HG02884 (cell line): ENCODE measurements at regions not wholly inside any gene's neighbourhood (a gene's known extent, or its start where the extent isn't known, plus 50 kb on each side); places are given as distances from the start of the nearest gene placed in this dataset.

Experiments used
- ATAC-seq: cut with Tn5 transposase; IDR thresholded peaks from one replicate; pipeline ENCODE4 v1.9.1; 2021; ENCODE audit warnings: mild to moderate bottlenecking, moderate library complexity; ENCODE audit not compliant: unreplicated experiment

DNA sequence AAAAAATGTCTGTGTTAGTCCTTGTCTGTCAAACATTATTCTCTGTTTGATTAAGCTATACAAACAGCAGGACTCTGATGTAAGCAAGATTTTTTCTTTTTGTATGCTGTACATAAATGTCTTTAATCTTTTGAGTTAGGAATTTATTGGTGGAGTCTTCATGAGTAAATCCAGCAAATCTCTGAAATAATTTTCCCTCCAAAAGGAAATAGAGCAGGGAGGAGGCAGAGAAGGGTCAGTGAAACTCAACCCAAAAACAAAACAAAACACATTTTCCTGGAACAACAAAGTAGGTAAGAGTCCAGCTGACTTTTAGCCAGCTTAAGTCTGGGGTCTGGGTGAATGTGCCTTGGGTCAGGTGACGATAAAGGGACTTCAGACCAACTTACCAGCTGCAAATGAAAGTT is 113.7 kb downstream of the FOXA2 start:
- no peak for ATAC-seq

DNA sequence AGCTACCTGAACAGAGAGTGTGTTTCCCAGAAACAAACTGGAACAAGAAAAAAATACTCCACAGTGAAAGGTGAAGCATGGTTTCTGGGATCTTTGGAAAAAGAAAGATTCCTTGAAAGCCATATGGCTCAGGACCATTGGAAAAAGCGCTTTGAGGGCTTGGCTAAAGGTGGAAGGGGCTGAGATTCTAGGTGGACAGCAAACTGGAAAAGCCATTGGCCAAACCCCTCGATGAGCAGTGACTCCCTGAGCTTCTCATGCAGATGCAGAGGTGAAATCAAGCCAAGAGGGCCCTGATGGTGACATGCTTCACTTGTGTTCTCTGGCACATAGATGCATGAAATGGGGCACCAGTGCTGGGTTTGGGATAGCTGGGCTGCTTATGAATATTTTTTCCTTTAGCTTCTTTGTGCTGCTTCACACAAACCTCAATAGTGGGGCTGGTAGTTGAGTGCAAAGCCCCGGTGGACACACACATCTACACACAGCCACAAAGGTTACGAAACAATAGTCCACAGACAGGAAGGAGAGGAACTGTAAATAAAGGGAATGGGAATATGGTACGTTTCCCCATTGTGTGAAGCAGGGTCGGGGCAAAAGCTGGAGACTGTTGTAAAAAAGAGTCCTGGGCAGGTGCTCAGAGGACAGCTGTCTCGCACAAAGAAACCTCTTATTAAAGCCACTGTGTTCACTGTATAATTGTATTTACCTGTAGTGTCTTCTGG is 117.8 kb downstream of the FOXA2 start:
- no peak for ATAC-seq

DNA sequence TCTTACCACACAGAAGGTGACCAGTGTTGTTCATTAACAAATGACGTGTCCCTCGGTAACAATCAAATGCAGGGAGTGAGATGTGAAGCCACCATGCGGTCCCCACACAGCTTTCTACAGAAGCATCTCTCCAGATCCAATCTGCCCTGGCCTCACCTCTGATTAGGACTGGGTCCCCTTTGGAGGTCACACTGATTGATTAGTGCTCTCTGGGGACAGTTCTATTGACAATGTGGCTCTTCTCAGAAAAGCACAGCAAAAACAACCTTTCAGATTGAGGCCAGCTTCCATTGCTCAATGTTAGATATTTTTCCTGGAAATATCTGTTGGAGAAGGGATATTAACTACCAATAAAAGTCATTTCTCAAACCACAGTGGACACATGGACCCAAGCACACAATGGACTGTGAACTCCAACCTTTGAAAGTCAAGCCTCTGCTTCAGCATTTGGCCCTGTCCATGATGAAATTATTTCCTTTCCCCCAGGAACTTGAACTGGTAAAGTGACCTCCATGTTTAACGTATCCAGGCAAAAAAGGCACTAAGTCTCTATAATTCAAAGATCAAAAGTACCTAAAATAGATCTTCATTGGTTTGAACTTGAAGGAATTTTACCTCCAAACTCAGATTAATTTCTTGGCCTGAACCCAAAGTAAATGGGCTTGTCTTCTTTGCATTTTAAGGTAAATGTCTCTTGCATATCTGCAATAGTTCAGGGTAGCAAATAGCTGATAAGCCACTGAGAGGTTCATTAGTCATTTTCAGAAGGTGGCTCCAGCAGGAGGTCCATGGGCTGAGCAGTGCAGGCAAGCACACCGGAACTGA is 118.5 kb downstream of the FOXA2 start:
- no peak for ATAC-seq

DNA sequence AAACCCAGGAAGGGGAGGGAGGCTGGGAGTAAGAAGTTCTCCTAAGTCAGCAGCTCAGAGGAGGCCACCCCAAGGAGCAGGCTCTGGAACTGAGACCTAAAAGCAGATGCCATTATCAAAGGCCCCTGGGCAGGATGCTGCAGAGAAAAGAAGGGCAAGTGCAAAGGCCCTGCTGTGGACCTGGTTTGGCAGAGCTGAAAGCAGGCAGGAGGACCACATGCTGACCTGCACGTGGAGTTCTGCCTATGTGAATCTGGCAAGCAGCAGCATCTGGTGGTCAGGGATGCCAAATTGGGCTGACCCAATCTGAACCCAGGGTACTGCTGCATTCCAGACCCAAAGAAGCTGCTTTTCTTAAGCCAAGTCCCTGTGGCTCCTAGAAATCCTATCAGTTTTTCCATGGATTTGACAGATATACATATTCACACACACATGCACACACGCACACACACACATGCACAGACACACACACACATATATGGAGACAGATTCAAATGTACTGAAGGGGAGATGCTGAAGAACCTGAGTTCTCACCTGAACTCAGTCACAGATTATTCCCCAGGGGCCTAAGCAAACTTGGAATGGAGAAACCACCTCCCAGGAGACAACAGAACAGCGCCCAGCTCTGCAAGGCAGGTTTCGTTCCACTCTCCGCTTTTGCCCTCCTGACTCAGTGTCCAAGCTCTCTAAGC is 119.9 kb downstream of the FOXA2 start:
- no peak for ATAC-seq

DNA sequence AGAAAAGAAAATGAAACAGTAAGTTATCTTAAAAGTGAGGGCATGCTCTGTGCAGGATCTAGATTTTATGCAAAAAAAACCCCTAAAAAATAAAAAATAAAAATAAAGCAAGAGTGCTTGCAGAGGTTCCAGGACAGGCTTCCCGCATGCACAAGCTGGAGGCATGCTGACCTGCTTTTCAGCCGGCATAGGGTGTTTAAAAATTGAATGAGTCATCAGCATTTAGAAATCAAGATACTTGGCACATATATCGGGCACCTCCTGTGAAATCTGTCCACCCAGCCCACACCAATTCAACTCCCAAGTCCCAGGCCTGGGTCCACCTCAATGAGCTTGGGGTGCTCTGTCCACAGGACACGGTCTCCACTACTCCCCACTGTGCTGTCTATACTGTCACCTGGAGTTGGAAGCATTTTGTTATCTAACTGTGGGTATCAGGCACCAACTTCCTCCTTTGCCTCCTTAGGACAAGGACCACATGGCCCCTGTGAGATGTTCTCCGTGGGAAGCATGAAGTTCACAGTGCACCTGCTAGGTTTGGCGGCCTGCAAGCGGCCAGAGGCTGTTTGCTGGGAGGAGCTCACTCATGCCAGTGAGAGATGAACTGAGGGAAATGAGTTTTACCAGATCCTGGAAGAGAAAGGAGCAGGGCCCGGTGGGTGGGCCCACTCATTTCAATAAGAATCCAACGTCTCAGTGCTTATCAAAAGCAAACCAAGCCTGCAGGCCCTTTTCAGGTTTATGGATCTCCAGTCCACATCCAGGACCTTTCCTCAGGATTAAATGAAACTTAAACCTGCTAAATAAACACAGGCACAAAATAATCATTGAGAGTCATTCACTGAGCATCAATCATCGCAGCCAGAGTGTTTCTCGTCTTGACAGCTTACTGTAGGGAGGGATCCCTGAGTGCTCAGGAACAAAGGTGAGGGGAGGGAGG is 121.1 kb downstream of the FOXA2 start:
- ATAC-seq, result no peak

DNA sequence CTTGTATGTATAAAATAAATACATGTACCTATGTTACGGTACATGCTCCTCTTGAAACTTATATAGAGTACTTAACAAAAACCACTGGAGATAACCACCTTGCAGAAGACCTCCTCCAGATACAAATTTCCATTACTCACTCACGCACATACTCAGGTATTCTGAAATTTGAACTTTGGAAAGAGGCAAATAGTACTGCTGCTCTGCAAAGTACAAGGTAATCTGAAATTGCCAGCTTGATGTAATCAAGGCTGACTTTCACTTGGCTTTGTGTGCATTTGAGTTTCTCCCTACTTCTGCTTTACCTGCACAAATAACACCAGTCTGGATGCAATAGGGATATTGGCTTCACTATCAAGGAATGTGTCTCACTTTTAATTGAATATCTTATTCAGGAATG is 123.6 kb downstream of the FOXA2 start:
- no peak for ATAC-seq

DNA sequence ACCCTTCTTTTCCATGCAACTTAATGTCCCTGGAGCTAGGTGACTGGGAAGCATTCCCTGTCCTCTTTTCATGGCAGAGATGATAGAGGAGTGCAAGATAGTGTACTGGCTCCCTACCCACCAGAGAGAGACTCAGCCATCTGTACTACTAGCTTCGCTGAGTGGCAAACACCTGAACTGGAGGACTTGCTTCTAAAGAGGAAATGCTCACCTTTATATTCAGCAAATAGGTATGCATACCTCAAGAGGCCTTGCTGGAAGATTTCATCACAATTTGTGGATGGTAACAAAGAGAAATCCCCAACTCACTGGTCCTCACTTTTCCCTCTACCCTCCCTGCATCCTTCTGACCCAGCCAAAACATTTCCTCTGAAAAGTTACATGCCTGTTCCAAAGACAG is 124.1 kb downstream of the FOXA2 start:
- ATAC-seq, result no peak

DNA sequence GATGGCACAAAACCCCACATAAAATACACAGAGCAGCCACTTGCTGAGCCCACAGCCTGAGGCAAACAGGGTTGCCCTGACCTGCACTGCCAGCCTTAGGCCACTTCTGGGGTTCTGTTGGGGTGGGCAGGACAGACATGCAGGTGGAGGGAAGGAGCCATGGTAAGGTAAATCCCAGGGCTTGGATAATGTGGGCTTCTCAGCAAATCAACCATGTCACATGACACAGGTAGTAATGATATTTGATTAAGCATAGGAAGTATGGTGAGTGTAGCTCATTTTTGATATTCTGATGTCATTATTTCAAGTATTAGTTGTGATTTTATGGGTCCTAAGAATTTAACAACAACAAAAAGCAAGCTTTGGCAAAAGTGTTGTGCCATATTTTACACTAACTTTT is 124.6 kb downstream of the FOXA2 start:
- ATAC-seq, result no peak

DNA sequence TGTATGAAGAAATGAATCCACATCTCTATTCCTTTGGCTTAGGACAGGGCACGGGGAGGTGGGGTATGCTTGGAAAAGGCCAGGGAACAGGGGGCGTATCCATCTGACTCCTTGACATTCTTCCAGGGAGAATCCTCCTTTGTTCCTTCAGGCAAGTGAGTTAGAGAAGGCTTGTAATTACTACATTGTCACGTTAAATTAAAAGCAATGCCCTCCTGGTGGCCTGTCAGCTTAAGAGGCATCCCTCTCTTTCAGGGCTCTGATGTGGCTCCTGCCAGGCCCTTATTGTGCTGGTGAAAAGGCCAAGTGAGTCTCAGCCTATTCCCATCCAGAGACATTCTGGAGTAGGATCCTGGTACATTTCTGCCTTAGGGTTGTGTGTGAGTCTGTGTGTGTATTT is 128.3 kb downstream of the FOXA2 start:
- ATAC-seq, result no peak

DNA sequence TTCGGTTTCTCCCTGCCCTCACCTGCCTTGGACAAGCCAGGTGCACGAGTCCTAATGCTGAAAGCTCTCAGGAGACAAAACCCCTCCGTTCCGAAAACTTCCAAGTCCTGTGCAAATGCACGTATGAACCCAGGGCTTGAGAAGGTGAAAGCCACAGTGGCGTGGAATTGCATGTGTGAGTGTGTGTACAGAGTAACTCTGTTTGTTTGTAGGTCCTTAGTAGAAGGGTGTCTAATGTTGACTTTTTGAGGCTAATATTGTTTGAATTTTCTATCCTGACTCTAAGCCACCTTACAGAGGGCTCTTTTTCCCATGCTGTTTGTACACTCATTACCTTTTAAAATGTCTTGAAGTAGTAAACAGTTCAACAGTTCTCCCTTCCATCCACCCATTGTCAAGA is 129.1 kb downstream of the FOXA2 start:
- ATAC-seq, result no peak

DNA sequence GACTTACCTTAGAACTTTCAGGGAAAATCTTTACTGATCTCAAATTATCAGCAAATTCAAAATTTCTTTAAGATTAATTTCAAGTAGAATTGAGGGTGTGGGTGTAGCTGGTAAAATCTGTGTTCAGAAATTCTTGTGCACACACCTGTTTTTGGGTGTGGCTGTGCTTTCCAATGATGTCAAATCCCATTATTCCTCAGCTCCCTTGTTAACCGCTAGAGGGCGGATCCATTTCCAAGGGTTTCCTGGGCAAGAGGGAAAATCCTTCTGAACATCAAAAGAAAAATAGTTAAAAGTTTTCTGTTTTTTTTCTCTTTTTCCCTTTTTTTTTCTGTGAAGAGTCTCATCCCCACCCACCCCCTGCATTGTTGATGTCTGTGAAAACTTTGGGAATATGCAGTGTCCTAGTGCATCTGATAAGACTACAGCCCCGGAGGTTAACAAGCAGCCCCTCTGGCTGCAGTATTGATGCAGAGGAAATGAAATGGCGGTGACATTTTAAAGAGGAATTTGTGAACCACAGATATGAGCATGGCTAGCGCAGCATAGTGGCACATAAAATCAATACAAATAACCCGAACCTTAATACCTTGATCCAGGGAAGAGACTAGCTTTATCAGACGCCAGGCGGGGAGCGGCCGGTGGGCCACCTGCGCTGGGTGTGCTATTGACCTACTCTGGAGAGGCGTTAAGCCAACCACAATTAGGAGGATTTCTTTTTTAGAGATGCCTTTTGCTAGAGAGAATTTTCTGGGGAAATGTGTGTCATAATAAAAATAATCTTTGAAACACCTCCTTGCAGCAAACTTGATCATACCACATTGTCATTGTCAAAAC is 130.9 kb downstream of the FOXA2 start:
- ATAC-seq, result no peak

DNA sequence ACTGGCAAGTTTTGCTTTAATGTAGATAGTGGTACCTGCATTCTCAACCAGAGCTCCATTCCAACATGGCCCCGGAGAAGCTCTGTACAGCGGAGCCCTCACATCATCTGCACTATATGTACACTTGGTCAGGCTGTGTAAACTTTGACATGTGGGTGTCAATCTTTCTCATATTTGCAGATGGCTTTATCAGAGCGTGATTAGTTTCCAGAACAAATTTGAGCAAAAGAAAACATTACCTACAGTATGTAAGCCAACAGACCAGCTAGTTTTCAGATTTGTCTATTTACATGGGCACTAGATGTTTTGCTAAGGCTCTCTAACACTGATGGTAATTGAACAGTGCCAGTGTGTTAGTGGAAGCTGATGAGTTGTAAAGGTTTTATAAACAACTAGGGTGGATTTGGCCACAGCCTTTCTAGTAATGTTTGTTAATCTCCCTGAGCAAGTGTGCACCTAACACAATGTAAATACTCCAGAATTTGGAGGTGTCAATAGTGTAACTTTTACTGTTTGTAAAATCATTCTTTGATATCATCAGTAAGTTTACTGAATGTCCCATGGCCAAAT is 131.8 kb downstream of the FOXA2 start:
- no peak for ATAC-seq

DNA sequence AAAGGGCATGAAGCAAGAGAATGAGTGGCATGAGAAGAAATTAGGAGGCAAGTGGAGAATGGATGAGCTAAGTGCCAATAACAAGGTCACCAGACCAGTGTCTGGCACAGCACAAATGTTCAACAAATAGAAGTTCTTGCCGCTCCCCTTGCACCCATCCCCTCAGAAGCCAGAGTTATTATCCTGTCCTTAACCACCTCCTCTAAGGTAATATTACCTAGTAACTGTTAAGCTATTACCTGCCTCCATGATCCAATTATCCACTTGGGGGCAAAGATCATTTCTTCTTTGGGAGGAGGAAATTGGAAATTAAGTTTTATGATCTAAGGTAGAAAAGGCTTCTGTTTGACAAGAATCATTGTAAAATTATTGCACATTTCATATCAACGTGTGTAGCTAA is 133.8 kb downstream of the FOXA2 start:
- no peak for ATAC-seq

DNA sequence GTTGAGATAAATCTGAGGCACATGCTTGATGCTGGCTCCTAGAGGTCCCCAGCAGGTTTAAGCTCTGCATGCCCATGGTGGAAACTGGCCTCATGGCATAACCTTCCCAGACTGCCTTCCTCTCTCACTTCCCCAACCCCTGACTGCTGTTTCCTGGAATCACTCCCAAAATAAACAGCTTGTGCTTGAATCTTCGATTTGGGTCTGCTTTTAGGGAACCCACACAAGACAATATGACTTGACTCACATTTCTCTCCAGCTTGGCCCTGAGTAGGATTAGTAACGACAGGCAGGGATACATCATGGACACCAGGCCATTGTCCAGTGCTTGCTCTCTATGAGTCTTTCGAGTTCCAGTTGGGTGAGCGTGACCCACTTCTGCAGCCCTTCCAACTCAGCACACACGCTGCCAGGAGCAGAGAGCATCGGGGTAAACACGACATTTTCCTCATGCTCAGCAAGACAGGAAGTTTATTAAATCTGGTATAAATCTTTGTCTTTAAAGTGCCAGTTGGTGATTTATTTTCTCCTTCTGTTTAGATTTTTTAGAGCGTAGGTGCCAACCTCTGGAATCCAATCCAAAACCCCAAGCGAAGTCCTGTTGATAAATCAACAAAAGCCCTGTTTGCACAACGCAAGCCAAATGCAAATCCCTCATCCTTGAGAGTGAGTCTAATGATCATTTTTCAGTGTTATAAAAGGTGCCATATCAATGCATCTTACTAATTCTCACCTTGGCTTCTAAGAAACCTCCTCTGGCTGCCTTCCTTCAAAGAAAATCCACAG is 135.0 kb downstream of the FOXA2 start:
- no peak for ATAC-seq

DNA sequence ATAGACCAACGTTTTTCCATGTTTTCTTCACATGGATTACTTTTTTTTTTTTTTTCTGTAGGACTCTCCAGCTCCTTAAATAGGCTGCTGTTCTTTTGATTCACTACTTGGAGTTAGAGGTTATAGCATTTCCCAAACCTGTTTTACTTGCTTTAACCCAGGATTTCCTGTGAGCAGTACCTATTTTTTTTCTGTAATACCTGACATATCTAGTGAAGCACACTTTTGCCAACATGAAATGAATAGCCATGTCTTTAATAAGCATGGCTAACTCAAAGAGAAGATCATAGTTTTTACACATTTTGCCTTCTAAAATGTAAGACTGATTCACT is 137.0 kb downstream of the FOXA2 start:
- ATAC-seq, result no peak

DNA sequence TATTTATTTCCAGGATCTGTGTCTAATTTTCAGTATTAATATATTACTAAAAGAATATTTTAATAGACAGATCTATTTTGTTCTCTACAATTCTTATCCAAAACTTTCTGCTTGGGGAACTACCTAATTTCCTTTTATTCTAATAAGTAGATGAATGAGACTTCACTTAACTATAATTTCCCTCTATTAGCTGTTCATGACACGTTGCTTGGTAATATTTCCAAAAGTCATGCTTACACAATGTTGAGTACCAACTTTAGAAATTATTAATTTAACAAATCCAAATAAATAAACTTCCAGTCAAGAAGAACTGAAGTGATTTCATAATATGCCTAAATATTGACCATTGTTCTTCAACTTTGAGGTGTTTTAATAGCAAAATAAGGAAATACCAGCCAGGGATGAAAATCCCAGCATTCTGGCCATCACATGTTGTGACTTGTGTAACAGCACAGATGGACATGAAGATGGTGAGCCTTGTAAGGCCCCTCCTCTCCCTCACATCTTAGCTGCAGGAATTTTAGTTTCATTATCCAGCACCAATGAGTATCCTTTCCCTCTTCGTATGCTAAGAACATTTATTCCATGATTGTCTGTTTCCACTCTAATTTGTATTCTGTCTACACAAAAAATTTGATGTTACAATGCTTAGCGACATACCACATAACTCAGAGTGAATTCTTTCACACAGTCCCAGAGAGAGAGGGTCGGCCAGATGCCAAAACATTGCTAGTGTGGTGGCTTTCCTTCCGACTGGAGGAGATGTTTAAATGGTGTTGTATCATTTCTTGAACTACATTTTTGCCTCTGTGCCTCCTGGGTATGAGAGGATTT is 137.5 kb downstream of the FOXA2 start:
- no peak for ATAC-seq

DNA sequence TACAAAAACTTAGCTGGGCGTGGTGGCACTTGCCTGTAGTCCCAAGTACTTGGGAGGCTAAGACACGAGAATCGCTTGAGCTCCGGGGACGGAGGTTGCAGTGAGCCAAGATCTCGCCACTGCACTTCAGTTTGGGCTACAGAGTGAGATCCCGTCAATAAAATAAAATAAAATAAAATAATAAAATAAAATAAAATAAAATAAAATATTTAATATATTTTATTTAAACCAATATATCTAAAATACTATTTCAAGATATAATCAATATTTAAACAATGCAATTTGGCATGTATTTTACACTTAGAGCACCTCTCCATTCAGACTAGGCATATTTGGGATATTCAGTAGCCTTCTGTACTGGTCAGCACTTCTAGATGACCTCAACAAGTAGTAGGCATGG is 142.1 kb downstream of the FOXA2 start:
- no peak for ATAC-seq

DNA sequence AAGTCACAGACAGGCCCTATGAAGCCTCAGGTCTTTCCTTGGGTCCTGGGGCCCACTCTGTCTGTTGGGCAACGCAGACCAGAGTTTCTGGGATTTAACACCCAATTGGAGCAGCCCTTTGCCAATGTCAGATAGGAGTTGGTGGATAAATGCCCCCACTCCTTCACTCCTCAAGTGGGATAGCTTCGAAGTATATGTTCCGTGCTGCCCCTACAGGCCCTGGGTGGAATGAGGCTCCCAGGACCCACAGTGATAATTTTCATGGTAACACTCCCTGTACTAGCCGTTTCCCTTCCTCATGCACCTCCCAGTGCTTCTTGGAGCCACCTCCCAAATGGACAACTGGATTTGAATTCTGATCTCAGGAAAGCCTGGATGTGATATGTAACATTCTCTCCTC is 145.4 kb downstream of the FOXA2 start:
- ATAC-seq, result no peak
